Right ventricle myocardium superior (tissue), 1 donor: ENCODE measurements at regions not wholly inside any gene's neighbourhood (a gene's known extent, or its start where the extent isn't known, plus 50 kb on each side); places are given as distances from the start of the nearest gene placed in this dataset.
A peak's percentile ranks its signal among the peaks of the same experiment; 100 is the strongest.

Experiments
- ATAC-seq: fragments of 200-7000 bp; cut with Tn5 transposase; one replicate; pipeline ENCODE4 v1.9.1; 2020; ENCODE audit warnings: mild to moderate bottlenecking; ENCODE audit not compliant: poor library complexity
- DNase-seq: peaks from one replicate; pipeline ENCODE4 v3.0.0-alpha.2; 2020
- intact Hi-C: fragments of 100-400 bp; cut with DNase I; formaldehyde crosslinking; loops from one replicate; pipeline ENCODE4 v1.11.2; 2022
- donor health status: DM: no; HTN: yes; CAD: no; lungs with severe emphysema.

- no peak for DNase-seq
- intact Hi-C loops: no loop called here
- no peak for ATAC-seq
Measured at GRCh38 chr13:99648066-99648665, 146.9 kb downstream of the TM9SF2 start.

GRCh38 chr13:99647596-99647985, 146.3 kb downstream of the TM9SF2 start:
- intact Hi-C loops: no loop called here
- DNase-seq: no peak
- ATAC-seq: no peak

GRCh38 chr13:99646866-99647595, 145.8 kb downstream of the TM9SF2 start:
- no peak for DNase-seq
- intact Hi-C loops: no loop called here
- ATAC-seq: no peak

GRCh38 chr13:99642841-99643240, 141.6 kb downstream of the TM9SF2 start:
- intact Hi-C loops: no loop called here
- ATAC-seq: no peak
- DNase-seq: no peak

GRCh38 chr13:99642006-99642405, 140.7 kb downstream of the TM9SF2 start:
- no peak for DNase-seq
- intact Hi-C loops: no loop called here
- no peak for ATAC-seq

- ATAC-seq: no peak
- no peak for DNase-seq
- intact Hi-C loops: no loop called here
Measured at GRCh38 chr13:99640260-99640659, 139.0 kb downstream of the TM9SF2 start.

GRCh38 chr13:99639126-99639525, 137.9 kb downstream of the TM9SF2 start:
- intact Hi-C loops: no loop called here

GRCh38 chr13:99636728-99637353, 135.6 kb downstream of the TM9SF2 start:
- no peak for ATAC-seq
- DNase-seq: no peak

More at GRCh38 chr13:99639126-99639525, 137.9 kb downstream of the TM9SF2 start:
- no peak for DNase-seq
- ATAC-seq: no peak

GRCh38 chr13:99636306-99636705, 135.0 kb downstream of the TM9SF2 start:
- no peak for DNase-seq
- ATAC-seq: no peak
- intact Hi-C loops: no loop called here

More at GRCh38 chr13:99636728-99637353, 135.6 kb downstream of the TM9SF2 start:
- intact Hi-C loops: no loop called here

GRCh38 chr13:99634672-99635071, 133.4 kb downstream of the TM9SF2 start:
- intact Hi-C loops: no loop called here
- ATAC-seq: no peak
- DNase-seq: no peak

GRCh38 chr13:99630269-99630898, 129.1 kb downstream of the TM9SF2 start:
- peak; percentile 81 for ATAC-seq
- no peak for DNase-seq
- intact Hi-C loops: no loop called here

GRCh38 chr13:99629641-99630040, 128.4 kb downstream of the TM9SF2 start:
- no peak for ATAC-seq
- intact Hi-C loops: no loop called here
- no peak for DNase-seq

- intact Hi-C loops: no loop called here
- DNase-seq (no peak), ATAC-seq (no peak)
Measured at GRCh38 chr13:99628442-99628841, 127.2 kb downstream of the TM9SF2 start.

GRCh38 chr13:99626461-99627082, 125.3 kb downstream of the TM9SF2 start:
- intact Hi-C loops: no loop called here
- ATAC-seq (peak; percentile 61), DNase-seq (no peak)

GRCh38 chr13:99624936-99625540, 123.8 kb downstream of the TM9SF2 start:
- ATAC-seq (no peak), DNase-seq (no peak)
- intact Hi-C loops: no loop called here

GRCh38 chr13:99620806-99621205, 119.5 kb downstream of the TM9SF2 start:
- DNase-seq (no peak), ATAC-seq (no peak)
- intact Hi-C loops: no loop called here

- intact Hi-C loops: no loop called here
- DNase-seq: no peak
- ATAC-seq: no peak
Measured at GRCh38 chr13:99619207-99619606, 117.9 kb downstream of the TM9SF2 start.

- no peak for DNase-seq
Measured at GRCh38 chr13:99617474-99618255, 116.4 kb downstream of the TM9SF2 start.

More at GRCh38 chr13:99617474-99618255, 116.4 kb downstream of the TM9SF2 start:
- intact Hi-C loops: no loop called here
- ATAC-seq: peak; percentile 67
